ENCODE measurements at regions not wholly inside any gene's neighbourhood (a gene's known extent, or its start where the extent isn't known, plus 50 kb on each side); places are given as distances from the start of the nearest gene placed in this dataset.

DNA sequence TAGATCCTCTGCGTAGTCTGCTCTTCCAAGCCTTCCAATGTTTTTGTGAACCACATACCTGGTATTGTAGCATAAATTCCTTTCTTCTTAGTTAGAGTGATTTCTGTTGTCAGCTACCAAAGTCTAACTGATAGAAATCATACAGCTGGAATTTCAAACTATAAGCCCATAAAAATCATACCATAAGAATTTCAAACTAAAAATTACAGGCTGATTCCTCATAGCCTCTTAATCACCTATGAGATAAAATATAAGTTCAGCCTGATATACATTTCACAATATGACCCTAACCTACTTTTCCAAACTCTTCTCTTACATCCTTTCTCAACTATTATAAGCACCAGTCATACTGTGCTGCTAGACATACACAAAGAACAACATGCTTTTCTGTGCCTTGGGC, 64.8 kb downstream of the PTHLH start:
- Histone ChIP-seq H3K79me2 (ENCODE audit: control insufficient read depth, insufficient read depth, low read length) (no peaks in the 10 kb centered on the region), H3K36me3 (ENCODE audit: control insufficient read depth in 2 of 2, extremely low read depth in 1 of 2, insufficient read depth in 2 of 2, low read length in 2 of 2) (no peaks in the 10 kb centered on the region), H3K27me3 (ENCODE audit: control insufficient read depth, extremely low read depth, insufficient read depth, low read length) (no peaks in the 10 kb centered on the region), H3K9ac (ENCODE audit: control insufficient read depth, extremely low read depth, insufficient read depth, low read length) (no peak overlapping the region), H2AFZ (ENCODE audit: control insufficient read depth, low read length) (no peak overlapping the region), H4K20me1 (ENCODE audit: control insufficient read depth, extremely low read depth, insufficient read depth, low read length) (no peaks in the 10 kb centered on the region), H3K9me1 (ENCODE audit: control insufficient read depth, extremely low read depth, insufficient read depth, low read length) (no peaks in the 10 kb centered on the region), H3K4me3 (ENCODE audit: control insufficient read depth in 2 of 3, extremely low read depth in 1 of 3, insufficient read depth in 2 of 3, low read depth in 1 of 3, low read length in 3 of 3) (no peak overlapping the region), H3K27ac (ENCODE audit: control insufficient read depth, insufficient read depth, low read length) (no peak overlapping the region), H3K4me1 (ENCODE audit: control insufficient read depth, extremely low read depth, insufficient read depth, low read length) (peaks cover 6% of the 10 kb centered on the region), H3K9me3 (ENCODE audit: control insufficient read depth, low read depth, low read length) (no peaks in the 10 kb centered on the region), H3K4me2 (ENCODE audit: control insufficient read depth, extremely low read depth, insufficient read depth, low read depth, low read length) (no peak overlapping the region)
- dilution Hi-C loops (cut with MboI; ENCODE audit: extremely low pct_ligation_motif_present, low sequenced_read_pairs), result no loop called here
- peak; percentile 17 for FAIRE-seq
- TF ChIP-seq CTCF (optimal IDR thresholded peaks at IDR 0.05 in 1 of 3, IDR thresholded peaks at IDR 0.05 in 1 of 3, conservative IDR thresholded peaks at IDR 0.05 in 1 of 3; ENCODE audit: extremely low read depth in 1 of 3, insufficient read depth in 2 of 3, low read length in 3 of 3), result no peak
- TF ChIP-seq EZH2 (IDR thresholded peaks at IDR 0.05; ENCODE audit: low read length), result no peak
- peak; percentile 17 for DNase-seq (ENCODE audit: low read depth, low spot score)

GRCh38 chr12:27906658-27907473, 65.7 kb downstream of the PTHLH start:
- Histone ChIP-seq H3K4me3 (ENCODE audit: control insufficient read depth in 2 of 3, extremely low read depth in 1 of 3, insufficient read depth in 2 of 3, low read depth in 1 of 3, low read length in 3 of 3) (no peak overlapping the region), H2AFZ (ENCODE audit: control insufficient read depth, low read length) (no peak overlapping the region), H3K79me2 (ENCODE audit: control insufficient read depth, insufficient read depth, low read length) (no peaks in the 10 kb centered on the region), H3K4me1 (ENCODE audit: control insufficient read depth, extremely low read depth, insufficient read depth, low read length) (peaks cover 6% of the 10 kb centered on the region), H3K27ac (ENCODE audit: control insufficient read depth, insufficient read depth, low read length) (no peak overlapping the region), H3K4me2 (ENCODE audit: control insufficient read depth, extremely low read depth, insufficient read depth, low read depth, low read length) (no peak overlapping the region), H3K9ac (ENCODE audit: control insufficient read depth, extremely low read depth, insufficient read depth, low read length) (no peak overlapping the region), H3K36me3 (ENCODE audit: control insufficient read depth in 2 of 2, extremely low read depth in 1 of 2, insufficient read depth in 2 of 2, low read length in 2 of 2) (no peaks in the 10 kb centered on the region), H3K27me3 (ENCODE audit: control insufficient read depth, extremely low read depth, insufficient read depth, low read length) (no peaks in the 10 kb centered on the region), H3K9me3 (ENCODE audit: control insufficient read depth, low read depth, low read length) (no peaks in the 10 kb centered on the region), H3K9me1 (ENCODE audit: control insufficient read depth, extremely low read depth, insufficient read depth, low read length) (no peaks in the 10 kb centered on the region), H4K20me1 (ENCODE audit: control insufficient read depth, extremely low read depth, insufficient read depth, low read length) (no peaks in the 10 kb centered on the region)
- dilution Hi-C loops (cut with MboI; ENCODE audit: extremely low pct_ligation_motif_present, low sequenced_read_pairs), result no loop called here
- DNase-seq (ENCODE audit: low read depth, low spot score), result no peak
- no peak for FAIRE-seq
- TF ChIP-seq EZH2 (IDR thresholded peaks at IDR 0.05; ENCODE audit: low read length), result no peak
- no peak for TF ChIP-seq CTCF (optimal IDR thresholded peaks at IDR 0.05 in 1 of 3, IDR thresholded peaks at IDR 0.05 in 1 of 3, conservative IDR thresholded peaks at IDR 0.05 in 1 of 3; ENCODE audit: extremely low read depth in 1 of 3, insufficient read depth in 2 of 3, low read length in 3 of 3)
